Posterior cingulate gyrus (tissue), 11 donors: ENCODE measurements at regions not wholly inside any gene's neighbourhood (a gene's known extent, or its start where the extent isn't known, plus 50 kb on each side); places are given as distances from the start of the nearest gene placed in this dataset.
A peak's percentile ranks its signal among the peaks of the same experiment; 100 is the strongest.
"Not testable (repeated sequence)": the region's sequence is repeated elsewhere in the genome, so short reads cannot be mapped to it uniquely, and the experiment has no call there.

ENCODE experiments used
- DNase-seq, 10 donors: peaks; one replicate each; pipeline versions ENCODE4 v3.0.0 to v3.0.0-alpha.2; 2020 to 2021; ENCODE audit warnings: mixed read lengths in 3 of 10
- intact Hi-C: fragments of 100-400 bp; cut with DNase I; formaldehyde crosslinking; loops from one replicate; pipeline ENCODE4 v1.15.1; 2023

GRCh38 chr12:25681580-25681979, 128.5 kb upstream of the LMNTD1 start:
- intact Hi-C loops, result no loop called here
- DNase-seq, result no peak

DNA sequence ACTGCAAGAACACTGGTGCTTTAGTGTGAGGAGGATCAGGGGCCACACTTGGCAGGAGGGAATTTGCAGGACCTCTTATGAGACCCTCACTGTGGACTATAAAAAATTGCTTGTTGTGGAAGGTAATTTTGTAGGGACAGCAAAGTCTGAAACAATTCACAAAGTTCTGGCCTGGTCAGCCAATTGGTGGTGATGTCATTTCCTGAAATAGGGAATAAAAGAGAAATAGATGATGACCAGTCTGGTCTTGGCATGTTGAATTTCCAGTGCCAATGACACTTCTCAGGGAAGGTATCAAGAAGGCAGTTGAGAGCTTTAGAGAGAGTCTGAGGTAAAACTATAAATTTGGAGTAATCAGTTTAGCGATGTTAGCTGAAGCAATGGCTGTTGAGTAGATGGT, 129.3 kb upstream of the LMNTD1 start:
- intact Hi-C loops, result no loop called here
- no peak for DNase-seq

DNA sequence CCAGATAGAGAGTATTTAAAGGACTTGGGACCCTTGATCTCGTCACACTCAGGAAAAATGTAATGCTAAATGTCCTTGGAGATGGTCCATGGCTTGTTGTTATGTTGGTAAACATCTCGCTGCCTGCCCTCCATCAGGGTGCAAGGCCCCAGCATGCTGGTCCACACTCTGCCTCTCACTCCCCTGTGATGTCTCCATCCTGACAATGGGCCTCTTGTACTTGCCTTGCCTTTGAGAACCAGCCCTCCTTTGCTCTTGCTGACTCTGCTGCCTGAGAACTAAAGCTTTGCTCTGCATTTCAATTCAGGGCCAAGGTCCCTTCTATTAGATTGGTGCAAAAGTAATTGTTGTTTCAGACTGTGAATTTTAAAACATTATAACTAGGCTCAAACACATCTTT, 131.0 kb upstream of the LMNTD1 start:
- intact Hi-C loops, result no loop called here
- peak in 3 of 10 donors; percentile 4 to 71 (median 30) for DNase-seq

GRCh38 chr12:25686351-25686750, 133.3 kb upstream of the LMNTD1 start:
- peak in 2 of 10 donors; percentile 78 for DNase-seq
- intact Hi-C loops, result no loop called here

DNA sequence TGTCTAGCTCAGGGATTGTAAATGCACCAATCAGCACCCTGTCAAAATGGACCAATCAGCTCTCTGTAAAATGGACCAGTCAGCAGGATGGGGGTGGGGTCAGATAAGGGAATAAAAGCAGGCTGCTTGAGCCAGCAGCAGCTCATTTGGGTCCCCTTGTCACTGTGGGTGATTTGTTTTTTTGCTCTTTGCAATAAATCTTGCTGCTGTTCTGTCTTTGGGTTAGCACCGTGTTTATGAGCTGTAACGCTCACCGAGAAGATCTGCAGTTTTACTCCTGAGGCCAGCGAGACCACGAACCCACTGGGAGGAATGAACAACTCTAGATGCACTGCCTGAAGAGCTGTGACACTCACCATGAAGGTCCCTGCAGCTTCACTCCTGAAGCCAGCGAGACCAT, 134.1 kb upstream of the LMNTD1 start:
- no peak for DNase-seq
- intact Hi-C loops, result no loop called here

GRCh38 chr12:25688851-25689250, 135.8 kb upstream of the LMNTD1 start:
- intact Hi-C loops, DNase-seq: not testable (repeated sequence)

- peak in 5 of 10 donors; percentile 9 to 84 (median 57) for DNase-seq
- intact Hi-C loops, result no loop called here
These were observed 137.0 kb upstream of the LMNTD1 start for GRCh38 chr12:25689996-25690501.

GRCh38 chr12:25690996-25691864, 138.1 kb upstream of the LMNTD1 start:
- intact Hi-C loops, result no loop called here
- DNase-seq, result no peak

DNA sequence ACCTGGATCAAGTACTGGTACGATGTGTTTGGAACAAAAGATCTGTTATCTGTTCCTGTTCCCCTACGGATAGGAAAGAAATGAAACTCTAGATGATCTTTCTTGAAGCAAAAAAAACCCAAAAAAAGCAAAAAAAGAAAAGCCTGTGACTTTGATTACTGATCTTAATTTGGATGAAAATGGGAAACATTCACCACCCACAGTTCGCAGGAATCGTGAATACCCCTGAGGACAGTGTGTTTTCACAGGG, 138.7 kb upstream of the LMNTD1 start:
- intact Hi-C loops, result no loop called here
- DNase-seq, result no peak

DNA sequence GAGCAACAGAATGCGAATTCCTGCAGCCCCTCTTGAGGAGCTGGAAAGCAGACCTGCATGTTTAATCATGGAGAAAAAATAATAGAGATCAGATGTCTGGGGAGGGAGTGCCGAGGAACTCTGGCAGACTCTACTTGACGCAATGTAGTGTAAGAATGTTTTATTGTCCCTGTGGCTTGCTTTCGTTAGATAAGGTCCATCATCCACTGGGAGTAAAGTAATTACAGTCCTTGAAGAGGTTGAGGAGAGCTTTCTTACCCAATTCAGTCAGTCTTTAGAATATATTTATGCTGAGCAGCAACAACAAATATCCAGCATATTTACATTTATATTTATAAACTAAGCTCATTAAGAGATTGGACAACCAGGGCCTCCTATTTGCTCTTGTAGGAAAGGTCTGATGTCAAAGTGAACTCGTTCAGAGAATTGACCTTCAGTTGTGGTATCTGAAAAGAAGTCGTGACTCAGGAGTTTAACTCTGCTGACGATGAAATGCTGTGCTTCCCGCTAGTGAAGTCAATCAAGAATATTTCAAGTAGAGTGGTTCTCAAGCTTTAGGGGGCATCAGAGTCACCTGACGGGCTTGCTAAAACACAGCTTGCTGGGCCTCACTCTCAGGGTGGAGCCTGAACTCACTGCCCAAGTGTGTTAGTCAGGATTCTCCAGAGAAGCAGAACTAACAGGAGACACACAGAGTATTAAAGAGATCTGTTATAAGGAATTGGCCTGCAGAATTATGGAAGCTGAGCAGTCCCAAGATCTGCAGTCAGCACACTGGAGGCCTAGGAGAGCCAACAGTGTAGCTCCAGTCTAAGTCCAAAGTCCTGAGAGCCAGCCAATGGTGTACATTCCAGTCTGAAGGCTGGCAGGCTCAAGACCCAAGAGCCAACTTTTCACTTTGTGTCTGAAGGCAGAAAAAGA, 139.3 kb upstream of the LMNTD1 start:
- intact Hi-C loops, result no loop called here

DNA sequence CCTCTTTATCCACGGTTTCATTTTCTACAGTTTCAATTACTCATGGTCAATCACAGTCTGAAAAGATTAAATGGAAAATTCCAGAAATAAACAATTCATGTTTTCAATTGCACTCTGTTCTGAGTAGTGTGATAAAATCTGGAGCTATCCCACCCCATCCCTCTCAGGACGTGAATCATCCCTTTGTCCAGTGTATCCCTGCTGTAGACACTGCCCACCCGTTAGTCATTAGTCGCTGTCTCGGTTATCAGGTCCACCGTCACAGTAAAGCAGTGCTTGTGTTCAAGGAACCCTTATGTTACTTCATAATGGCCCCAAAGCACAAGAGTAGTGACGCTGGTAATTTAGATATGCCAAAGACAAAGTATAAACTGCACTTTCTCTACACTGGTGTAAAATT, 141.0 kb upstream of the LMNTD1 start:
- DNase-seq, result no peak
- intact Hi-C loops, result no loop called here

More for the DNA sequence above, 139.3 kb upstream of the LMNTD1 start:
- DNase-seq, result no peak

GRCh38 chr12:25695574-25695973, 142.5 kb upstream of the LMNTD1 start:
- intact Hi-C loops, result no loop called here
- no peak for DNase-seq

GRCh38 chr12:25698772-25699171, 145.7 kb upstream of the LMNTD1 start:
- intact Hi-C loops, result no loop called here
- no peak for DNase-seq

GRCh38 chr12:25699454-25699853, 146.4 kb upstream of the LMNTD1 start:
- no peak for DNase-seq
- intact Hi-C loops, result no loop called here

GRCh38 chr12:25701290-25701689, 148.2 kb upstream of the LMNTD1 start:
- intact Hi-C loops, result no loop called here
- DNase-seq, result no peak

GRCh38 chr12:25702553-25702952, 149.5 kb upstream of the LMNTD1 start:
- DNase-seq, result no peak
- intact Hi-C loops, result no loop called here

- DNase-seq, result no peak
- intact Hi-C loops, result no loop called here
These were observed 152.2 kb upstream of the LMNTD1 start for GRCh38 chr12:25705261-25705660.

DNA sequence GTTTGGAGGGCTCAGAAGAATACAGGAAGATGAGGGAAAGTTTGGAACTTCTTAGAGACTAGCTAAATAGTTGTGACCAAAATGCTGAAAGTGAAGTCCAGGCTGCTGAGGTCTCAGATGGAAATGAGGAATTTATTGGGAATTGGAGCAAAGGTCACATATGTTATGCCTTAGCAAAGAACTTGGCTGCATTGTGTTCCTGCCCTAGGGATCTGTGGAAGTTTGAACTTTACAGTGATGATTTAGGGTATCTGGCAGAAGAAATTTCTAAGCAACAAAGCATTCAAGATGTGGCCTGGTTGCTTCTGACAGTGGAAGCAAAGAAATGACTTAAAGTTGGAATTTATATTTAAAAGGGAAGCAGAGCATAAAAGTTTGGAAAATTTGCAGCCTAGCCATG, 153.6 kb upstream of the LMNTD1 start:
- DNase-seq, intact Hi-C loops: not testable (repeated sequence)

DNA sequence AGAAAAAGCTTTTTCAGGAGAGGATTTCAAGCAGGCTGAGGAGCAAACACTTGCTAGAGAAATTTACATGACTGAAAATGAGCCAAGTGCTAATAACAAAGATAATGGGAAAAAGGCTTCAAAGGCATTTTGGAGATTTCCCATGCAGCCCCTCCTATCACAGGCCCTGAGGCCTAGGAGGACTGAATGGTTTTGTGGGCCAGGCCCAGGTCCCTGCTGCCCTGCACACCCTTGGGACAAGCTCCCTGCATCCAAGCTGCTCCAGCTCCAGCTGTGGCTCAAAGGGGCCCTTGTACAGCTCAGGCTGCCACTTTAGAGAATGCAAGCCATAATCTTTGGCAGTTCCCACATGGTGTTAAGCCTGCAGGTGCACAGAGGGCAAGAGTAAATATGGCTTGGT, 154.0 kb upstream of the LMNTD1 start:
- intact Hi-C loops, result no loop called here
- no peak for DNase-seq

DNA sequence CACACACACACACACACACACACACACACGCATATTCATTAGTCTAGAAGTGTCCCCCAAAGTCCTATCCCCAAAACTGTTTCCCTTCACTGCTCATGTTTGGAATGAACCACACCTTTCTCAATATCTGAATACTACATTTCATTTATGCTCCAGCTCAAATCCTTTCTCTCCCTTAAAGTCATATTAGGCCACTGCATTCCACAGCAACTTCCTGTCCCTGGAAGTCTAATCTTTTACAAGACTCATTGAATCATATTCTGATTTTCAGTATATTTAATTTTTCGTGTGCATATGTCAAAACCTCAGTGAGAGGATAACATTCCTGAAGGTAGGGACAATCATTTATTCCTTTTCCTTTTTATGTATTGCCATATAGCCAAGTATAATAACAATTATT, 155.6 kb upstream of the LMNTD1 start:
- intact Hi-C loops, result no loop called here

DNA sequence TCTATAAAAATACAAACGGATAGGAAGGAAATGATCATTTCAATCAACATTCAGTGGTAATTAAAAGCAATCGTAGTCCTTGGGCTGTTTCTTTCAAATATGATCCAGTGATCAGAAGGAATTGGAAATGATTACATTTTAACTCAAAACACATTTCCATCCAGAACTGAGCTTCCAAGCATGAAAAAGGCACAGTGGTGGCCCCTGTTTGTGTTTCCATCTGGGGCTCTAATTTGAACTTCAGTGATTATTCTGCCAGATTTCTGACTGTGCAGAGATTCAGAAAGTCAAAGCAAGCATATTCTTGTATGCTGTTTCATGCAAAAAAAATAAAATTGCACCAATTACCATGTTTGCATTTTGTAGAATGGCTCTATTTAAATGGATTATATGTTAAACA, 157.0 kb upstream of the LMNTD1 start:
- no peak for DNase-seq
- intact Hi-C loops, result no loop called here

More for the DNA sequence above, 155.6 kb upstream of the LMNTD1 start:
- no peak for DNase-seq
